DMS 273 treated with DMSO at 0.1 percent for 48 hours (cell line): ENCODE measurements at regions not wholly inside any gene's neighbourhood (a gene's known extent, or its start where the extent isn't known, plus 50 kb on each side); places are given as distances from the start of the nearest gene placed in this dataset.

Experiments
- DNase-seq: peaks from one replicate; lab custom pipeline; 2025; lab: John Stamatoyannopoulos, UW

DNA sequence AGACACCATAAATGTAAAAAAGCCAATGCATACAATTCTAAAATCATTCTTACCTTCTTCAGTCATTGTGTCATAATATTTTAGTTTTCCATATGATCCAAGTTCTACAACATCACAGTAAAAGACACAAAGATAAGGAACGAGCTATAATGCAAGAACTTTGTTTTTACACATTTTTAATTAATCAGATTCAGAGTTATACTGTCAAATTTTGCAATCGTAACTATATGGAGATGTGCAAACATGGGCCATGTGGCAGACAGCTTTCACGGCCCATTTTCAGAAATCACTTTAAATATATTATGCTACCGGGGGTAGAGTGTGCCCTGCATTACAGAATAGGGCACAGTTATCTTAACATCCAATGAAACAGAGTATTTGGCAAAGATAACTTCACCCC is 188.4 kb downstream of the ACER2 start:
- no peak for DNase-seq

- DNase-seq: no peak
These were observed 186.2 kb downstream of the ACER2 start for GRCh38 chr9:19595003-19595402.

- no peak for DNase-seq
These were observed 178.9 kb downstream of the ACER2 start for GRCh38 chr9:19587678-19588077.

DNA sequence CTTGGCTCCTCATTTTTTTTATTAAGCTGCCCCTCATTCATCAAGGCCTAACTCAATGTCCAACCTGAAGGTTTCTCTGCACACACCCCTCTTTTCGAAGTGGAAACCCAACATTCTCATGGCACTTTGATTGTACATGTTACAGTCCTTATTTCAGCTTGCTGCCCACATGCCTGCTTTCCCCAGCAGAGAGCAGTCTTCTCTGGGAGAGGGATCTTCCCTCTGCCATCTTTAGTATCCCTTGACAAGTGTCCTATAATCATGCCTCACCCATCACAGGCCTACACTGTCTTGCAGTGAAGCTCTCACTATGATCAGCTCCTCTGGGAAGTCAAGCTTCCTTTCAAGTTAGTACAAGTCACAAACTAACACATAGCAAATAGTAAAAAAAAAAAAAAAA is 175.1 kb downstream of the ACER2 start:
- no peak for DNase-seq

GRCh38 chr9:19577411-19577810 is 168.6 kb downstream of the ACER2 start:
- DNase-seq: no peak

DNA sequence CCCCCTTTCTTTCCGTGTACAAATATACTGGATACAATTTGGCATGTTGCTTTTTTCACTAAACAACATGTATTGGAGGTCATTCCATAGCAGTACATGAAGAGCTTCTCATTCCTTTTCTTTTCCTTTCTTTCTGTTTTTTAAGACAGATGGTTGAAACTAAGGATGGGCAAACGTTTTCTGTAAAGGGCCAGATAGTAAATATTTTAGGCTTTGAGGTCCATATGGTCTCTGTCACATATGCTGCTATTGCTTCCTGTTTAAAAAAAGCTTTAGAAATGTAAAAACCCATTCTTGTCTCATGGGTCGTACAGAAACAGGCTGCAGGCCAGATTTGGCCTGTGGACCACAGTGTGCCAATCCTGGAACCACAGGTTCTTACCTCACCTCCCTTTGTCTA is 160.1 kb downstream of the ACER2 start:
- DNase-seq: peak; percentile 59

- DNase-seq: no peak
These were observed 155.7 kb downstream of the ACER2 start for GRCh38 chr9:19564396-19565061.

DNA sequence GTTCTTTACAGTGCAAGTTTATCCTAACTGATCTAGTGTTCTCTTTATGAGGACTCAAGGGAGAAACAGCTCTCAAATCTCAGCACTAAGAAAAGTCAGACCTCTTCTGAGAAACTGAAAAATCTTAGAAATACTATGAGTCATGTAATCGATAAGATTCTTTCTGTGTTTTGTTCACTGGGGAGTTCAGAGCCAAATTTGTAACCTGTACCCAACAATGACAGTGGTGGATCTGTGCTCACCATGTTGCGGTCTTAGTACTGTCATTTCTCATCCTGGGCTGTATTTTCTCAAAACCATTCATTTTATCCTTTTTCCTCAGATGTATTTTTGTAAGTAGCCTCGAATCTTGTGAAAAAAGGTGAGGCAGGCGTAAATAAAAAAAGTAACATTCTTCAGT is 146.4 kb downstream of the ACER2 start:
- no peak for DNase-seq

- no peak for DNase-seq
These were observed 145.7 kb downstream of the ACER2 start for GRCh38 chr9:19554529-19554928.

DNA sequence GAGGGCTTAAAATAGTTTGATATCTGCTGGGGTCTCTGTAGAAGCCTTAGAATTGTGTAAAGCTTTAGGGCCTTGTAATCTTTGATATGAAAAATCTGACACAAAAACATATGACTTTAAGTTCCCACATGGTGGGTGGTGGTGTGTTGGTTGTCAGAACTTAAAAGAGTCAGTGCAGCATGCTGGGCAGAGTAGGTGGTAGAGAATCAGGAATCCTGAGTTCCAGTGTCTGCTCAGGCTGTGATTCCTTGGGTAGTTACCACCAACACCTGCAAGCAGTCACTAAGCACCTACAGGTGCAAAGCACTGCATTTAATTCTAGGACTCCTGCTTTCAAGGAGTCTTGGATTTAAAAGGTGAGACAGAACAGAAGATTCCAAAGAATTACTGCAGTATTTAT is 144.6 kb downstream of the ACER2 start:
- DNase-seq: no peak

GRCh38 chr9:19552282-19553105 is 143.7 kb downstream of the ACER2 start:
- DNase-seq: peak; percentile 74

DNA sequence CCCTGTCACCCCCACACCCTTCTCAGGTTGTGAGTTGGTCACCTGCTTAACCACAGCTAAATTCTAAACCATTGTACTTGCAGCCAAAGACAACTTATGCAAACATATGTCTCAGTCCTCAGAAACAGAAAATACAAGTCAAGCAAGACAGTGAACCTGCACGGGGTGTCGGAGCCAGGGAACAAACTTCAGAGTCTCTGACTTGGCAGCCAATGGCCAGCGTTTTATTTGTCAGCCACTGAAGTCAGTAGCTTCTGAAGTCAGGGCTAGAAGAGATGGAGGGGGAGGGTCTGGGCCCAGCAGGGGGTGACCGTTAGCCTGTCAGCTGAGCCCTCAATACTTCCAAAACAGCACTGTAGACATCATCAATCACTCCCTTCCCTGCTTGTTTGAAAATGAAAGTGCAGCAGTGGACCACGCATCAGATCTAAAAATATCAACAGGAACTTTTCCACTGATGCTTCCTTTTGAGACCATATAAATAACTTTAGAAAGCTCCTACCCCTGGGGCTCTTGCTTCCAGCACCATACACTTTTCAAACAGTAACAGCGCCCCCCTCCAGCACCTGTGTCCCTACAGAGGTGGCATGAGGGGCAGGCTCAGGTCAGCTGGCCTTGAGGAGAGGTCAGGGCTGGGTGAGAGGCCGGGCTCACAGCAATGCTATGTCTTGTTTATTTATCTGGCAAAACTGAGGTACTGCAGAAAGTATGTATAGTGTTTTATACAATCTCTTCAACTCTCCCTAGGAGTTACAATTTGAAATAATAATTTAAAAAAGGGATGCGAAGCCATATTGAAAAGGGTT is 142.5 kb downstream of the ACER2 start:
- no peak for DNase-seq

GRCh38 chr9:19550009-19550408 is 141.2 kb downstream of the ACER2 start:
- no peak for DNase-seq

- no peak for DNase-seq
These were observed 124.6 kb downstream of the ACER2 start for GRCh38 chr9:19533373-19533772.

DNA sequence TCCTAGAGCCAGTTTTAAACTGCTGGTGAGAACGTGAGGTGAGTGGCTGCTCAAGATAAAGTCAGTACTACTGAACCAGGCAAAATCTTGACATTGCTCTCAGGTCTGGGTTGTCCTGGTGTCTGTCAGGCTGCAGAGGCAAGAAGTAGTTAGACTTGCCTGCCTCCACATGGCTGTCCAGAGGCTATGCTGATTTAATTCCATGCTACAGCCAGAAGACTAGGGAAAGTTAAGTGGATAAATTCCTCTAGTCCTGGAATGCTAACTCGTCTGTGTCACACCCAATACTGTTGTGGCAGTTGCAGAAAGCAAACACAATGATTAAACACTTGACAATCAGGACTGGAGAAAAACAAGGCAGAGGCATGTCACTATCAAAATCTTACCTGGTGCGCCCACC is 118.9 kb downstream of the ACER2 start:
- DNase-seq: no peak

DNA sequence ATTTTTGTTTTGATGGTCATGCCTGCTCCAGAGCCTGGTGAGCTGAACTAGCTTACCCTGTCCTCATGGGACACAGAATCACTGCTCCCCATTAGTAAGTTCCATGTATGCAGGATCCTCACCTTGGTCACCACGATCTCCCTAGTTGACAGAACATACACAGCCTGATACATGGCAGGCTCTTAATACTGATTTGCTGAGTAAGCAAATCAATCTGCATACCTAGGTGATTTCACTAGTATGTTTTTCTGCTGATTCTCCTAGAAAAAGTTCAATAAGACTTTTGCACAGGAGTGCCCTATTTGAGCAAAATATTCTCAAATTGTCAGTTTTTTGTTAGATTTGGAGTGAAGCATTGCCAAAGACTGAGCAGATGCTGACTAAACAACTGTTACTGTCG is 113.7 kb downstream of the ACER2 start:
- DNase-seq: no peak

DNA sequence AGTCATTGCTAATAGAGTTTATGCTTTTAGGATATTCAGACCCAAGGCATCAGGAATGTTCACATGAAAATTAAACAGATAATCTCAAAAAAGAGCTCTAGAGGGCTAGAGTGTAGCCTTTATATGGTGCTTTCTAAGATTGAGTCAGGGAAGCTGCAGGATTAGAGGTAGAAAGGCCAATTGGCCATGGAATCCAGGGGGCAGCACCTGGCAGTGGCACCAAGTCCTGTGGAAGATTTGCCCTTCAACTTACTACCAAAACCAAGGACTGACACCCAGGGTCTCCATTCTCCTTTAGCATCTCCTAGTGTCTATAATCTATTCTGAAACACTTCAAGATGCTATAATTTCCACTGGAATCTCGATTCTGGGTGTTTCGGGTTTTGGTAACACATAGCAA is 112.4 kb downstream of the ACER2 start:
- DNase-seq: no peak

GRCh38 chr9:19517202-19517942 is 108.6 kb downstream of the ACER2 start:
- no peak for DNase-seq

DNA sequence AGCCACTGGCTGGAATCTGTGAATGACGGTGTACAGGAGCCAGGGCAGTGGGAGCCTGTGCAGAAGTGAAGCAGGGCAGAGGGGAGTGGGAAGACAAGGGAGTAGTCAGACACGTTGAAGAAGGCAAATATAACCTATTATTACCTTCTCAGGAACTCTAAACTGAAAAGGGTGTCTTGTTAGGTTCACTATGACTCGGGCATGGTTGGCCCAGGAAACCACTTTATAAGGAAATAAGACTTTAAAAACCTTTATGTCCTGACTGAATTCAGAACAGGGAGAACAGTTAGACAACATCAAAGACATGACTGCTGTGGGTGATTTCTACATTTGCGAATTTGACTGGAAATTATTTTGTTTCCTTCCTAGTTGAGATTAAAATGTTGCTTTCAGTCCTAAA is 107.5 kb downstream of the ACER2 start:
- DNase-seq: no peak

GRCh38 chr9:19513671-19514275 is 105.0 kb downstream of the ACER2 start:
- DNase-seq: no peak

GRCh38 chr9:19512103-19512832 is 103.5 kb downstream of the ACER2 start:
- DNase-seq: no peak
